Activated CD4-positive, alpha-beta T cell treated with anti-CD3 and anti-CD28 coated beads, Interleukin-2, amount 50 U/mL, for 16 hours (primary cell): ENCODE measurements at regions not wholly inside any gene's neighbourhood (a gene's known extent, or its start where the extent isn't known, plus 50 kb on each side); places are given as distances from the start of the nearest gene placed in this dataset.
A peak's percentile ranks its signal among the peaks of the same experiment; 100 is the strongest.
"Not testable (repeated sequence)": the region's sequence is repeated elsewhere in the genome, so short reads cannot be mapped to it uniquely, and the experiment has no call there.

ENCODE experiments used
- DNase-seq: peaks from one replicate; pipeline ENCODE4 v3.0.0-alpha.2; 2020

DNA sequence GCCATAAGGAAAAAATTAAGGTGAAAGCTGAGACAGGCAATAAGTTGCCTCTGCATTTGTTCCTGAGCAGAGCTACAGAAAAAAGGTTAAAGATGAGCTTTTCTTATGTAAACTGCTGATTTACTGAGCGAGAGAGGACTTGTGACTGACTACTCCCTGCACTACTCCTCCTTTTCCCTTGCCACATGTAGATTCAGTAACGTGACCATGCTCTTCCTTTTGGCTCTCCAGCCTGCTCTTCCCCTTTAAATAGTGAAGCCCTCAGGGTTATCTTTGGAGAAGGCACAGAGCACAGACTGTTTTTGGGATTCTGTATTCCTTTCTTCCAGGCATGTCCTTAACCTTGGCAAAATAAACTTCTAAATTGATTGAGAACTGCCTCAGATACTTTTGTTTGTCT lies 630.2 kb downstream of the UQCRFS1 start:
- DNase-seq, result no peak

- DNase-seq, result no peak
These were observed 630.6 kb downstream of the UQCRFS1 start for GRCh38 chr19:28582344-28582743.

DNA sequence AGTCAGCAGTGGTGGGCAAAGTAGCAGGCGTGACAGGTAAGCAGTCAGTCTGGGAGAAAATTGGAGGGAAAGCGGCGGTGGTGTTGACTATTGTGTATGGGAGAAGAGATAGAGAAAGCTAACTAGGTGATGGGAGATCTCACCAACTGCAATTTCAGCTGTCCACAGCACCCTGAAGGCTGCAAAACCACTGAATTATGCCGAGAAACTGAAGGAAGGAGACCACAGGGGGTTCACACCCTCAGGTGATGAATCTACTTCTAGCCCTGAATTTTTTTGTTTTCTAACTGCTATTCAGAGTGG lies 631.5 kb downstream of the UQCRFS1 start:
- no peak for DNase-seq

DNA sequence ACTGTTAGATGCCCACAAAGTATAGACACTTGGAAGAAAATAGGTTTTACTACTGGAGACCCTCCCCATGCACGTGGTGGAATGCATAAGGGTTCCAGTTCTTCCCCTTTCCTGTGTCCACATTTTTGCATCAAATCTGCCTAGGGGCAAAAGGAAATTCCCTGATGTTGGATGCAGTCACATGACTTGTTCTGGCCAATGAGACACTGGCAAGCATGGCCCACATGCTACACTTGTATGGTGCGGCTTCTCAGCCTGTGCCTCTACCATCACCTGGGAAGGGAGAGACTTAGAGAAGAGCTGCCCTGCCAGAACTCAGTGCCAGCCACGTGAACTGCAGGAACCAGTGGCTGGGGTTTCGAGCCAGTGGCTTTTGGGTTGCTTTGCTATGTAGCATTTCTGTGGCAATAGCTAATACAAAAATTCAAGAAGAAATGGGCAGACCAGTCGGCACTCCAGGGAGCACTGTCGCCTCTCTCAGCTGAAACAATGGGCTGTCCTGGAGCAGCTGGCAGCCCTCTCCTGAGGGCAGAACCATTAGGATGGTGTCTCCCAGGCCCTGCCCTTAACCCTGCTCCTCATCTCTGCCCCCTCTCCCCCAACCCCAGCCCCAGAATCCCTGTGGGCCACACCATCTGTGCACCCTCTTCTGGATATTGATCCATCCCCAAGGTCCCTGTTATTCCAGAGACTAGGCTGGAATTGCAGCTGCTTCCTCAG lies 634.0 kb downstream of the UQCRFS1 start:
- DNase-seq, result no peak

- DNase-seq, result no peak
These were observed 634.7 kb downstream of the UQCRFS1 start for GRCh38 chr19:28578208-28578607.

GRCh38 chr19:28577666-28578065 lies 635.3 kb downstream of the UQCRFS1 start:
- no peak for DNase-seq

DNA sequence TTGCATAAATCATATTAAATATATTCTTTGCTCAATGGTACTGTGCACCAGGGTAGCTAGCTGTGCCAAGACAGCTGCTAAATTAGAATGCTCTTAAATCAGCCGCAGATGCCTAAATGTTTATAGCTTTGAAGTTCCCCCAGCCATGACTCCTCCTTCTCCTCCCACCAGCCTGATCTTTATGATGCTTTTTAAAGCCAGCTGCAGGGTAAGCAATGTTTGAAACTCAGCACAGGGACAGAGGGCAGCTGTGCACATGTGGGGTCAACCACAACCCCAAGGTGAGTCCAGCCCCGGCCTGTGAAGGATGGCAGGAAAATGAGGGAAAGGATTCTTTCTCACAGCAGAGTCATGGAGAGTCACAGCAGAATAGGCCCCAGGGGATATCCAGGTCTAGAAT lies 635.7 kb downstream of the UQCRFS1 start:
- DNase-seq, result no peak

DNA sequence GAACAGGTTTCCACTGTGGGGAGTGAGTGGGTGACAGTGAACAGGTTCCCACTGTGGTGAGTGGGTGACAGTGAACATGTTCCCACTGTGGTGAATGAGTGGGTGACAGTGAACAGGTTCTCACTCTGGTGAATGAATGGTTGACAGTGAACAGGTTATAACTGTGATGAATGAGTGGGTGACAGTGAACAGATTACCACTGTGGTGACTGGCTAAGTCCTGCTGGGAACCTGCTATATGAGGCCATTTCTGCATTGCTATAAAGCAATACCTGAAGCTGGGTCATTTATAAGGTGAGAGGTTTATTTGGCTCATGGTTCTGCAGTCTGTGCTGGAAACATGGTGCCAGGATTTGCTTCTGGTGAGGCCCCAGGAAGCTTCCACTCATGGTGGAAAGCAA lies 637.1 kb downstream of the UQCRFS1 start:
- no peak for DNase-seq

GRCh38 chr19:28575312-28575711 lies 637.6 kb downstream of the UQCRFS1 start:
- not testable (repeated sequence) for DNase-seq

DNA sequence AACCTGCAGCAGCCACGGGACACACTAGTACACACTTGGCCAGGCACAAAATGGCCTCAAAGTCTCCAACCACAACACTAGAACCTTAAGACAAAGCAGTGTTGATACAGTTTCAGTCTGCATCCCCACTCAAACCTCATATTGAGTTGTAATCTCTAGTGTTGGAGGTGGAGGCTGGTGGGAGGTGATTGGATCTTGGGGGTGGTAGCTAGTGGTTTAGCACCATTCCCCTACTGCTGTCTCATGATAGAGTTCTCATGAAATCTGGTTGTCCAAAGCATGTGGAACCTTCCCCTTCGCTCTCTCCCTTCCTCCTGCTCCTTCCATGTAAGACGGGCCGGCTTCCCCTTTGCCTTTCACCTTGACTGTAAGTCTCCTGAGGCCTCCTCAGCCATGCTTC lies 638.7 kb downstream of the UQCRFS1 start:
- no peak for DNase-seq

DNA sequence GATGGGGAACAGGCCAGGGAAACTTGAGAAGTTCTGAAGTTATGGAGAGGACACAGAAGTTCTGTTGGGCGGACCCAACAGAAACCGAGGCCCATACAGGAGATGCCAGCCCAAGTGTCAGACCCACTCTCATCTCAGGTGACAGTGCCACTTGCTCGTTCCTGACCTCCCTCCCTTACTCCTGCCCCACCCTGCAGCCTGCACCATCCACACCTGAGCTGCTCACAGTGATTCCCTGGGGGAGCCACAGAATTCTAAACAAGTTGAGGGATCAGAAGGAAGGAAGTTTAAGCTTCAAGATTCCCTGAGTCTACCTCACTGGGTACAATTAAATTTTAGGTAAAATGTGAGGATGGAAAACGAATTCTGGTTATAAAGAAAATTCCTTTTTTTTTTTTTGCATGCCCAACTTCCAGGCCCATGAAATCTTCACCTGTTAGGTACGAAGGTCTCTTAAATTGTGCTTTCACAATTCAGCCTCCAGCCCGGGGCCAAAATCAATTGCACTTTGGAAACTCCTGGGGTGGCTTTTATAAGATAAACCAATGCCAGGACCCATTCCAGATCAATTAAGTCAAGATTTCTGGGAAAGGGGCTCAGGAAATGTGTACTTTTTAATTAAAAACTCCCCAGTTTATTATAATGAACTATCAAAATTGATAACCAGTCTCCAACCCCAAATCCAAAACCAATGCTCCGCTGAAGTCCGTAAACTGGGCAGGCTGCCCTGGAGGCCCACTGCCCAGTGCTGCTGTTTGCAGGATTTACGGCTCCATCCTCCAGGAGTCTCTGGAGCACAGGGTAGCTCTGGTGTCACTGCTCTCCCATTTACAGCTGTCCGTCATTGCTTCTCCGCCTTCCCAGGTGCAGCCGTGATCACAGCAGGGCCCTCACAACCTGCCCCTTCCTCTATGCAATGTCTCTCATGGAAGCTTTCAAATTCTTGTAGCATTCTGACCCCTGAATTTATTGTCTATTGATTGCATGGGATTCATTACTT lies 643.5 kb downstream of the UQCRFS1 start:
- no peak for DNase-seq

DNA sequence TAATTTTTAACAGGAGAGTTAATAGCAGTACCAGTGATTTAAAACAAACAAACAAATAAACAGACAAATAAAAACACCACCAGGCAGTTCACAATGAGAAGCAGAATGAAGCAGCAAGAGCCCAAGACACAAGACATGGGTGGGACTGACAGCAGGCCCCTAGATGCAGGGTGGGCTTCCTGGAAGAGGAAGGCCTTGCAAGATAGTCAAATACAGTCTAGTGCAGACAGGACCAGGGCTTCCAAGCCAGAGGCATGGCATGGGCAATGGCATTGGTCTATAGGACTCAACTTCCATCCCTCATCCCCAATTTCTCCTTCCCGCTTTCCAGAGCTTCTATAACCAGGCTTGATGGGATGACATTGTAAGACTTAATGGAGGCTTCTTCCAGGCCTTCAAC lies 645.1 kb downstream of the UQCRFS1 start:
- DNase-seq, result no peak

DNA sequence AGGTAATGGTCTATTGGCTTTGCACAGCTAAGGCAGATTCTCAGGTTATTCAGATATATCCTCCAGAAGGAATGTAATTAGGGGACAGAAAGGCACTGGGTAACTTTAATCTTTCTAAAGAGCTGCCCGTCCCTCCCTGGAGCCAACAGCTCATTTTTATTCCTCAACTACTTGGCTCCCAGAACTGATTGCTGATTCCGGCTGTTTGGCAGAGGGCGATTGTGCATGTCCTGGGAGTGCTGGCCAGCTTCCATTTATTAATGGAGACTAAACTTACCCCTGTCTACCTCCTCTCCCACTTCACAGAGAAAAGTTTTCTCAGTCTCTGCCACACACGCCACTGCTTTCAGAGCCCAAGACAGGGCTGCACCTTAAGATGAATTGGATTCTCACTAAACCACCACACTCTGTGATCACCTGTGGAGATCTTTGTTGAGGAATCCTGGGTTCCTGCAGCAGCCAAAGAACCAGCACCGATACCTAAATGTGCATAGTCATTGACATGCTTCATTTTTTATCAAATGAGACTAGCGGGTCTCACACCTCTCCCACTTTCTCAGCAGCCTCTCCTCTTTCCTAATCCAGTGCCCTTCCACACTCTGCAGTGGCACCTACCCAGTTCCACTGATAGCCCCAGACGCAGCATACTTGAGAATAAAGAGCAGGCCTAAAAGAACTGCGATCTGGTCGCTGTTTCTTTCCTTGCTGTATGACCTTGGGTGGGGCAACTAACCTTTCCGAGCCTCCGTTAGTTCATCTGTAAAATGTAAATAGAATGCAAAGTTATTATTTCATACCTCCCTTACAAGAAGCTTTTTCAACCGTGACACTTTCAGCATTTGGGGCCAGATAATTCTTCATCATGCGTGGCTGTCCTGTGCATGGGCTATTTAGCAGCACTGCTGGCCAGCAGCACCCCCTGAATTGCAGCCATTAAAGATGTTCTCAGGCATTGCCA lies 648.7 kb downstream of the UQCRFS1 start:
- DNase-seq, result no peak

DNA sequence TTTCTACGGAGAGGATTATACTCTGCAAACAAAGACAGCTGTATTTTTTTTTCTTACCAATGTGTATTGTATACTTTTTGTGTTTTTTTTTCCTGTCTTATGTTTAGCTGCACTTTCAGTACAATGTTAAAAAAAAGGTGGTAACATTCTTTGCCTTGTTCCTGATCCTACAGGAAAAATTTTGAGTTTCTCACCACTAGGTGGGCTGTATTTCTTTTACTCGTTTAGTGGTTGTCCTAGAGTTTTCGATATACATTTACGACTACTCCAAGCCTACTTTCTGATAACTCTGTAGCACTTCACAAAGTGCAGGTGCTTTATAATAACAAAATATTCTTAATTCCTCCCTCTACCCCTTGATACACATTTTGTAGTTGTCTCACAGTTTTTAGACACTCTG lies 652.2 kb downstream of the UQCRFS1 start:
- DNase-seq, result no peak

DNA sequence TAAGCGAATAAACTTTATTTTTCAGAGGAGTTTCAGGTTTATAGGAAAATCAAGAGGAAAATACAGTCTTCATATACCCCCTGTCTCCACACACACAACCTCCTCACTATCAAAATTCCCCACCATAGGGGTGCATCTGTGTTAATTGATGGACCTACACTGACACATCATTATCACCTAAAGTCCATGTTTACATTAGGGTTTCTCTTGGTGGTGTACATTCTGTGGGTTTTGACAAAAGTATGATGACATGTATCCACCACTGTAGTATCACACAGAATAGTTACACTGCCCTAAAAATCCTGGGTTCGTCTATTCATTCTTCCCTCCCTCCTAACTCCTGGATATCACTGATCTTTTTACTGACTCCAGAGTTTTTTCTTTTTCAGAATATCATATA lies 654.2 kb downstream of the UQCRFS1 start:
- DNase-seq, result no peak

- DNase-seq, result no peak
These were observed 656.6 kb downstream of the UQCRFS1 start for GRCh38 chr19:28556371-28556770.

GRCh38 chr19:28555317-28555716 lies 657.6 kb downstream of the UQCRFS1 start:
- no peak for DNase-seq

DNA sequence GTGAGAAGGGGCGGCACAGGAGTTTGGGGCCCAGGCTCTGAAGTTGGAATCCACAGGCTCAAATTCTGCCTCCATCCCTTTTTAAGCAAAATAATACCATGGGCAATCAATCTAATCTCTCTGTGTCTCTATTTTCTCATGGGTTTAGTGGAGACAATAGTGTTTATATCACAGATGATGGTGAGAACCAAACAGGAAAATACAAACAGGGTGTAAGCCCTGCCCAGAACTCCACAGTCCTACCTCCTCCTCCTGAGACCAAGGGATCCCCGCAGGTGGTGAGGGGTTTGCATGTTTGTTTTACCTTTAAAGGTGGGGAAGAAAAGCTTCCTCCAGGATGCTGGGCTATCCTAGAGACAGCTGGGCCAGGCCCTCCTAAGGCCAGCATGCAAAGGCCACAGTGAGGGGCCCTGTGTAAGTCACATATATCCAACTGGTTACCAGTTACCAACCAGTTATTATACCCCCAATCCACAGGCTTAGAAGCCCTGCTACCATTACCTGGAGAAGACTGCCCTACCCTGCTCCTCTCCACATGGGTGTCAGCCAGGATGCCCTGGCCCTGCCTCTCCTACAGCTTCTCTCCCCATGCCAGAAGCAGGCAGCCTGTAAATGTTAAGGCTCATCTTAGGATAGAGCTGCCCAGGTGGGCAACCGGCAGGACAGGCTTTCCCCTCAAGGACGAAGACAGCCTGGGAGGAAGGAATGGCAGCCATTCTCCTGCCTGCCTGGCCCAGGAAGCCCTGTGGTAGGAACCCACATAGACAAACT lies 658.4 kb downstream of the UQCRFS1 start:
- DNase-seq, result no peak

- DNase-seq, result no peak
These were observed 659.2 kb downstream of the UQCRFS1 start for GRCh38 chr19:28553764-28554163.

DNA sequence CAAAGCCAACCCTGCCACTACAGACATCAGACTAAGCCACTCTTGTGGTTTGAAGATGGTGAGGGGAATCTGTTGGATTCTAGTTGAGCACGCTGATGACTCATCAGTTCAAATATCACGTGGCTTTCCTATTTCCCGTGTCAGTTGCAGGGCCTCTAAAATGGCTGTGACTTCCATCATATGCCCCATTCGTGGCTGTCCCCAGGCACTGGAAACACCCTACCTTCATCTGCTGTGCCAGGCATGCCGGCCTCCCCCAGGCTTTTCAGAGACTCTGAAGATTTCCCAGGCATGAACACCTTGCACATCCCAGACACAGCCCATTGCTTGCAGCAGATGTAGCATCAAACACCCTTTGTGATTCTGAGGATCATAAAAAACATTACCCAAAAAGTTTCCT lies 659.9 kb downstream of the UQCRFS1 start:
- DNase-seq, result peak; percentile 25

- DNase-seq, result no peak
These were observed 663.2 kb downstream of the UQCRFS1 start for GRCh38 chr19:28549680-28550277.

DNA sequence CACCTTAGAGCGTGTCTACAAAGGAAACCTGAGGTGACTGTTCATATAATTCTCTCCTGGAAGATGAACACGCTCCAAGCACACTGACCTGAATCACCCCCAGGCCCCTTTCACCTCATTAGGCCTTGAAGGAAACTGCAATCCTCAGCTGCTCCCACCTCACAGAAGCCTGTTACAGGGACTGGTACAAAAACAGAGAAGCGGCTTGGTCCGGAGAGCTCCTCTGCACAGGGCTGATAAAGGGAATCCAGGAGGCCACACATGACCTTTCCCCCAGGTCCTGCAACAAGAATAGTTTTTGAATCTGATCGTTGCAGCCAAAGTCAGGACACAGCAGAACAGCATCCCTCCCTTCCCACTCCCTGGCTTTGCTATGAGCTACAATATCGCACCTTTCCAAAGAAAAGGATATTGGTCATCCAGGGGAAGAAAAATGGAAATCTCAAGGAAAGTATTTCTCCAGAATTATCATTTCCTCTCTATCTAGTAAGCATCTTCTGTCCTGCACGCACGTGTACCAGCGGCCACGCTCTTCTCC lies 666.7 kb downstream of the UQCRFS1 start:
- DNase-seq, result no peak
